Gastrocnemius medialis (tissue), 4 donors: ENCODE measurements at regions not wholly inside any gene's neighbourhood (a gene's known extent, or its start where the extent isn't known, plus 50 kb on each side); places are given as distances from the start of the nearest gene placed in this dataset.

Source experiments
- ATAC-seq, 2 donors: fragments of 150-250 bp; one replicate each; pipeline ENCODE4 v1.9.1; 2016
- DNase-seq, 2 donors: peaks; one replicate each; pipeline ENCODE4 v3.0.0-alpha.2; 2019
- H3K27ac ChIP-seq, 4 donors: fragments of 200-600 bp; sonication (generic); 1 replicate in 1 of 4; 2 replicates in 3 of 4; pipeline ENCODE4 v1.5.1; 2016 to 2018; ENCODE audit warnings: mild to moderate bottlenecking in 2 of 4, moderate library complexity in 1 of 4
- H3K27me3 ChIP-seq, 3 donors: fragments of 200-600 bp; sonication (generic) in 2 of 3; 1 replicate in 1 of 3; 2 replicates in 2 of 3; pipeline versions ENCODE4 v1.5.1 to v1.6.0; 2016 to 2019; ENCODE audit warnings: mild to moderate bottlenecking in 1 of 3, moderate library complexity in 1 of 3
- H3K36me3 ChIP-seq, 2 donors: fragments of 200-600 bp; sonication (generic) in 1 of 2; one replicate each; pipeline ENCODE4 v1.5.1; 2017 to 2018
- H3K4me1 ChIP-seq, 2 donors: fragments of 200-600 bp; sonication (generic) in 1 of 2; one replicate each; pipeline ENCODE4 v1.5.1; 2016 to 2017; ENCODE audit warnings: mild to moderate bottlenecking in 2 of 2
- H3K4me3 ChIP-seq, 4 donors: fragments of 200-600 bp; sonication (generic) in 3 of 4; 1 replicate in 1 of 4; 2 replicates in 3 of 4; pipeline ENCODE4 v1.5.1; 2016 to 2019; ENCODE audit warnings: mild to moderate bottlenecking in 2 of 4
- H3K9me3 ChIP-seq, 3 donors: fragments of 200-600 bp; sonication (generic) in 2 of 3; 1 replicate in 1 of 3; 2 replicates in 2 of 3; pipeline ENCODE4 v1.5.1; 2016 to 2019
- CTCF ChIP-seq, 5 experiments: fragments of 450-650 bp in 3 of 5; fragments of 200-600 bp in 2 of 5; sonication (generic) in 2 of 5; IDR thresholded peaks in 4 of 5; conservative IDR thresholded peaks in 1 of 5; 1 replicate in 4 of 5; 2 replicates in 1 of 5; pipeline ENCODE4 v1.5.1; 2016 to 2019; ENCODE audit warnings: antibody characterized with exemption in 5 of 5, mild to moderate bottlenecking in 3 of 5, moderate library complexity in 3 of 5
- POLR2A ChIP-seq, 2 donors: fragments of 450-650 bp; IDR thresholded peaks; one replicate each; pipeline ENCODE4 v1.6.1; 2017; ENCODE audit warnings: antibody characterized with exemption in 2 of 2, mild to moderate bottlenecking in 2 of 2, moderate library complexity in 2 of 2
- in situ Hi-C, 4 donors: fragments of 200-750 bp; cut with MboI; loops; one replicate each; pipeline versions ENCODE4 v1.15.0 to v1.8.0; 2017; ENCODE audit warnings: low sequenced_read_pairs in 4 of 4
- intact Hi-C: fragments of 100-400 bp; cut with DNase I; formaldehyde crosslinking; loops from one replicate; pipeline ENCODE4 v1.15.1; 2023; ENCODE audit warnings: low total_unique reads

DNA sequence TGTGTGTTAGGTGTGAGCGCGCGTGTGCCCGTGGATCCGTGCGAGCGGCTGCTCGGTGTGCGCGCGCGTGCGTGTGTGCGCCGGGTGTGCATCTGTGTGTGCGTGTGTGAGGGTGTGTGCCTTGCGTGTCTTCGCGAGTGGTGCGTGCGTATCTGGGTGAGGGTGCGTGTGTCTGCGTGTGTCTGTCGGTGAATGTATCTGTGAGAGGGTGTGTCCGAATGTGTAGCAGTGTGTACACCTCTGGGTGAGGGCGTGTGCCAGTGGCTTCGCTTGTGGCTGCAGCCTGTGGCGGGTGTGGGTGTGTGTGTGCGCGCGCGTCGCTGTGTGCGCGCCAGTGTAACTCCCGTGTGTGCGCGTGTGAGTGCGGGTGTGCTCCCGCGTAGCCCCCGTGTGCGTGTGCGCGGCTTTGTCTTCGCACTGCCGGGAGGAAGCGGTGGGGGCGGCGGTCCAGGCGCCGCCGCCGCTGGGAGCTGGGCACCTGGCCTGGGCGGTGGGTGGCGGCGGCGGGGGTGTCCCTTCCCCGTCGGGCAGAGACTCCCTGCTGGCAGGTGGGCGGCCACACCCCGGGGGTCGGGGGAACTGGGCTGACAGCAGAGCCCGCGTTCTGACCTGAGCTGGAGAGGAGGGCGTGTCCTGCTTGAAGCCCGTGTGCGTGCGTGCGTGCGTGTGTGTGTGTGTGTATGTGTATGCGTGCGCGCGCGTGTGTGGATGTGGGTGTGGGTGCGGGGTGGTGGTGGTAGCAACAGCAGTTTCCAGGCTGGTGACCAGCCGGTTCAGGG lies 61.3 kb upstream of the EPB41L1 start:
- H3K9me3 ChIP-seq = no peaks in the 10 kb centered on the region
- intact Hi-C loops = no loop called here
- peak overlapping the region; percentile 55 to 65 (median 57) for H3K4me3 ChIP-seq
- H3K4me1 ChIP-seq = peaks cover 5 to 12% of the 10 kb centered on the region in 2 donors
- TF ChIP-seq CTCF (IDR thresholded peaks at IDR 0.05 in 4 of 5, conservative IDR thresholded peaks at IDR 0.05 in 1 of 5) (no peak), POLR2A (IDR thresholded peaks at IDR 0.05) (no peak)
- in situ Hi-C loops = no loop called here
- ATAC-seq (no peak), DNase-seq (no peak)
- H3K36me3 ChIP-seq = no peaks in the 10 kb centered on the region
- H3K27me3 ChIP-seq = peaks cover 35 to 39% (median 37%) of the 10 kb centered on the region in 3 donors
- peak overlapping the region in 1 of 4 donors; percentile 14 for H3K27ac ChIP-seq

DNA sequence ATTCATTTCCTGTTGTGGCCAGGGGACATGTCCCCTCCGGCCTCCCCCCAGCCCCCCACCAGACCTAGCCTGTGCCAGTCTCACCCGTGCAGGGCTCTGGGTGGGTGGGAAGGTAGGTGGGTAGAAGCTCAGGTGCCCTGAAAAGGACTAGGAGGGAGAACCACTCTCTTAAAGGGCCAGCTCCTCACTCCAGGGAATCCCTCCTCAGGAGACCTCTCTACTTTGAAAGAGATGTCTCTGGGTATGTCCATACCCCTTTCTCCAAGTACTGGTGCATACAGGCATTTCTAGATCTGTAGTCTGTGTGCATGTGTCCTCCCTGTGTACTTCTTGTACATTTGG lies 60.8 kb upstream of the EPB41L1 start:
- Histone ChIP-seq H3K9me3 (no peaks in the 10 kb centered on the region), H3K4me3 (peak overlapping the region; percentile 55 to 65 (median 57)), H3K27me3 (peaks cover 35 to 39% (median 37%) of the 10 kb centered on the region in 3 donors), H3K4me1 (peaks cover 5 to 12% of the 10 kb centered on the region in 2 donors), H3K36me3 (no peaks in the 10 kb centered on the region), H3K27ac (peak overlapping the region in 2 of 4 donors; percentile 2 to 14)
- DNase-seq = no peak
- no peak for ATAC-seq
- intact Hi-C loops (no loop called here), in situ Hi-C loops (no loop called here)
- no peak for TF ChIP-seq POLR2A (IDR thresholded peaks at IDR 0.05)
- TF ChIP-seq CTCF (IDR thresholded peaks at IDR 0.05 in 4 of 5, conservative IDR thresholded peaks at IDR 0.05 in 1 of 5) = no peak

- no peak for ATAC-seq
These were observed 60.0 kb upstream of the EPB41L1 start for GRCh38 chr20:36094497-36094896.

GRCh38 chr20:36096435-36096834 lies 58.1 kb upstream of the EPB41L1 start:
- Histone ChIP-seq H3K27ac (no peak overlapping the region), H3K4me1 (peaks cover 5 to 12% of the 10 kb centered on the region in 2 donors), H3K4me3 (no peak overlapping the region), H3K9me3 (no peaks in the 10 kb centered on the region), H3K27me3 (peaks cover 19 to 26% (median 22%) of the 10 kb centered on the region in 3 donors), H3K36me3 (no peaks in the 10 kb centered on the region)
- in situ Hi-C loops = no loop called here
- DNase-seq (no peak), ATAC-seq (no peak)
- intact Hi-C loops = no loop called here
- TF ChIP-seq POLR2A (IDR thresholded peaks at IDR 0.05) = no peak
- TF ChIP-seq CTCF (IDR thresholded peaks at IDR 0.05 in 4 of 5, conservative IDR thresholded peaks at IDR 0.05 in 1 of 5) = no peak

More at GRCh38 chr20:36094497-36094896, 60.0 kb upstream of the EPB41L1 start:
- no peaks in the 10 kb centered on the region for H3K36me3 ChIP-seq
- H3K27me3 ChIP-seq = peaks cover 35 to 39% (median 37%) of the 10 kb centered on the region in 3 donors
- peak overlapping the region; percentile 23 to 65 (median 57) for H3K4me3 ChIP-seq
- DNase-seq = no peak
- no peaks in the 10 kb centered on the region for H3K9me3 ChIP-seq
- H3K4me1 ChIP-seq = peaks cover 5 to 12% of the 10 kb centered on the region in 2 donors
- in situ Hi-C loops (no loop called here), intact Hi-C loops (no loop called here)
- peak overlapping the region in 2 of 4 donors; percentile 2 to 14 for H3K27ac ChIP-seq
- TF ChIP-seq CTCF (IDR thresholded peaks at IDR 0.05 in 4 of 5, conservative IDR thresholded peaks at IDR 0.05 in 1 of 5) (no peak), POLR2A (IDR thresholded peaks at IDR 0.05) (no peak)
